ENCODE measurements at regions not wholly inside any gene's neighbourhood (a gene's known extent, or its start where the extent isn't known, plus 50 kb on each side); places are given as distances from the start of the nearest gene placed in this dataset.
"Not testable (repeated sequence)": the region's sequence is repeated elsewhere in the genome, so short reads cannot be mapped to it uniquely, and the experiment has no call there.

GRCh38 chr3:181925841-181926240, 214.1 kb downstream of the SOX2 start:
- DNase-seq, result not testable (repeated sequence)

- DNase-seq, result no peak
Measured at GRCh38 chr3:181929501-181929900, 217.8 kb downstream of the SOX2 start.

GRCh38 chr3:181930105-181930504, 218.4 kb downstream of the SOX2 start:
- no peak for DNase-seq

GRCh38 chr3:181932039-181932438, 220.3 kb downstream of the SOX2 start:
- DNase-seq, result no peak

- DNase-seq, result no peak
Measured at GRCh38 chr3:181933052-181933618, 221.4 kb downstream of the SOX2 start.

- DNase-seq, result no peak
Measured at GRCh38 chr3:181935915-181936314, 224.2 kb downstream of the SOX2 start.

GRCh38 chr3:181936774-181937173, 225.0 kb downstream of the SOX2 start:
- no peak for DNase-seq

- DNase-seq, result not testable (repeated sequence)
Measured at GRCh38 chr3:181938580-181938979, 226.9 kb downstream of the SOX2 start.

- no peak for DNase-seq
Measured at GRCh38 chr3:181940703-181941102, 229.0 kb downstream of the SOX2 start.

GRCh38 chr3:181941250-181941649, 229.5 kb downstream of the SOX2 start:
- DNase-seq, result no peak

GRCh38 chr3:181943285-181943684, 231.6 kb downstream of the SOX2 start:
- DNase-seq, result no peak

- DNase-seq, result no peak
Measured at GRCh38 chr3:181947606-181948005, 235.9 kb downstream of the SOX2 start.

GRCh38 chr3:181948286-181948685, 236.6 kb downstream of the SOX2 start:
- DNase-seq, result no peak

- no peak for DNase-seq
Measured at GRCh38 chr3:181952221-181952620, 240.5 kb downstream of the SOX2 start.

GRCh38 chr3:181952929-181953328, 241.2 kb downstream of the SOX2 start:
- DNase-seq, result no peak

- DNase-seq, result no peak
Measured at GRCh38 chr3:181955566-181955965, 243.8 kb downstream of the SOX2 start.

GRCh38 chr3:181956122-181956521, 244.4 kb downstream of the SOX2 start:
- no peak for DNase-seq

GRCh38 chr3:181966393-181966792, 254.7 kb downstream of the SOX2 start:
- DNase-seq, result no peak

GRCh38 chr3:181969925-181970324, 258.2 kb downstream of the SOX2 start:
- no peak for DNase-seq

GRCh38 chr3:181971424-181971823, 259.7 kb downstream of the SOX2 start:
- no peak for DNase-seq

- no peak for DNase-seq
Measured at GRCh38 chr3:181974198-181974597, 262.5 kb downstream of the SOX2 start.

GRCh38 chr3:181976526-181976925, 264.8 kb downstream of the SOX2 start:
- DNase-seq, result no peak

- DNase-seq, result no peak
Measured at GRCh38 chr3:181985386-181985785, 273.7 kb downstream of the SOX2 start.

- DNase-seq, result no peak
Measured at GRCh38 chr3:181987736-181988135, 276.0 kb downstream of the SOX2 start.

GRCh38 chr3:181998828-181999227, 287.1 kb downstream of the SOX2 start:
- no peak for DNase-seq

- DNase-seq, result no peak
Measured at GRCh38 chr3:181999314-181999713, 287.6 kb downstream of the SOX2 start.

Data from stimulated activated CD8-positive, alpha-beta memory T cell treated with anti-CD3 and anti-CD28 coated beads, Interleukin-4, amount 100 ng/mL, for 48 hours (primary cell).